H1 (cell line): ENCODE measurements at regions not wholly inside any gene's neighbourhood (a gene's known extent, or its start where the extent isn't known, plus 50 kb on each side); places are given as distances from the start of the nearest gene placed in this dataset.

ENCODE experiments used
- CTCF ChIA-PET: fragments of 300-600 bp; sonication (Branson Sonifier 250); formaldehyde crosslinking; loops from one replicate; lab custom pipeline; 2021; ENCODE audit not compliant: partially characterized antibody; lab: Charles Lee
- POLR2A ChIA-PET: fragments of 300-600 bp; sonication (Branson Sonifier 250); formaldehyde crosslinking; loops from one replicate; lab custom pipeline; 2021; ENCODE audit warnings: inconsistent platforms; ENCODE audit not compliant: partially characterized antibody; lab: Charles Lee
- DNase-seq, 2 experiments: peaks; one replicate each; pipeline versions ENCODE4 v3.0.0 to v3.0.0-alpha.2; 2010 to 2022; ENCODE audit warnings: low spot score in 2 of 2, low read depth in 1 of 2, mixed read lengths in 1 of 2
- FAIRE-seq: peaks from 2 replicates; lab custom pipeline; 2011; peaks lifted over from hg19 to GRCh38; lab: Jason Lieb, UNC
- H2AFZ ChIP-seq: 2 replicates; pipeline ENCODE4 v1.8.1; 2012; ENCODE audit warnings: low read length, inconsistent platforms
- H2AK5ac ChIP-seq: 2 replicates; pipeline ENCODE4 v1.6.1; 2013; ENCODE audit warnings: low read depth, low read length
- H2BK120ac ChIP-seq: replicated peaks from 2 replicates; pipeline ENCODE3; 2013; ENCODE audit warnings: low read depth, low read length, inconsistent platforms
- H2BK12ac ChIP-seq: 2 replicates; pipeline ENCODE4 v1.6.1; 2013; ENCODE audit warnings: low read depth, low read length
- H2BK15ac ChIP-seq: 2 replicates; pipeline ENCODE4 v1.6.1; 2013; ENCODE audit warnings: low read length
- H2BK20ac ChIP-seq: 2 replicates; pipeline ENCODE4 v1.6.1; 2013; ENCODE audit warnings: low read length
- H2BK5ac ChIP-seq: 2 replicates; pipeline ENCODE4 v1.6.1; 2013; ENCODE audit warnings: low read depth, low read length
- H3K14ac ChIP-seq: 2 replicates; pipeline ENCODE4 v1.6.1; 2013; ENCODE audit warnings: inconsistent platforms; ENCODE audit not compliant: insufficient read length
- H3K18ac ChIP-seq: 2 replicates; pipeline ENCODE4 v1.6.1; 2013; ENCODE audit warnings: low read length; ENCODE audit errors: extremely low read depth
- H3K23ac ChIP-seq: 2 replicates; pipeline ENCODE4 v1.6.1; 2013; ENCODE audit warnings: inconsistent platforms; ENCODE audit not compliant: insufficient read length
- H3K23me2 ChIP-seq: 2 replicates; pipeline ENCODE4 v1.6.1; 2013; ENCODE audit warnings: low read depth, low read length
- H3K27ac ChIP-seq: 2 replicates; pipeline ENCODE4 v1.6.1; 2011; ENCODE audit warnings: low read depth, low read length, inconsistent platforms
- H3K27me3 ChIP-seq, 4 experiments: replicated peaks in 1 of 4; 1 replicate in 1 of 4; 2 replicates in 3 of 4; pipeline versions ENCODE4 v1.6.1 to v1.8.1; 2011 to 2013; ENCODE audit warnings: low read length in 3 of 4, mild to moderate bottlenecking in 3 of 4, inconsistent platforms in 2 of 4, mixed read lengths in 2 of 4, moderate library complexity in 1 of 4; ENCODE audit not compliant: control insufficient read depth in 3 of 4, insufficient read depth in 3 of 4; ENCODE audit errors: extremely low read depth in 1 of 4
- H3K36me3 ChIP-seq, 4 experiments: 2 replicates each; pipeline versions ENCODE4 v1.6.1 to v1.8.1; 2011 to 2013; ENCODE audit warnings: mild to moderate bottlenecking in 4 of 4, low read length in 3 of 4, moderate library complexity in 2 of 4, control low read depth in 1 of 4, inconsistent platforms in 1 of 4; ENCODE audit not compliant: insufficient read depth in 4 of 4, control insufficient read depth in 2 of 4
- H3K4ac ChIP-seq: replicated peaks from 2 replicates; pipeline ENCODE3; 2013; ENCODE audit warnings: low read length, low read depth, mixed read lengths, inconsistent platforms; ENCODE audit not compliant: insufficient read length
- H3K4me1 ChIP-seq, 4 experiments: replicated peaks in 1 of 4; 1 replicate in 1 of 4; 2 replicates in 3 of 4; pipeline versions ENCODE4 v1.6.1 to v1.8.1; 2011 to 2013; ENCODE audit warnings: low read length in 3 of 4, inconsistent platforms in 2 of 4, mixed read lengths in 1 of 4; ENCODE audit not compliant: insufficient read depth in 4 of 4, control insufficient read depth in 3 of 4
- H3K4me2 ChIP-seq, 2 experiments: 2 replicates each; pipeline versions ENCODE4 v1.6.1 to v1.8.1; 2011 to 2013; ENCODE audit warnings: low read depth in 2 of 2, low read length in 2 of 2, control low read depth in 1 of 2, inconsistent platforms in 1 of 2, mild to moderate bottlenecking in 1 of 2; ENCODE audit not compliant: insufficient read depth in 1 of 2
- H3K4me3 ChIP-seq, 4 experiments: fragments of 200-600, 300-600 bp in 1 of 4; sonication (generic), shearing (Covaris generic), sonication (Bioruptor Twin) in 1 of 4; 2 replicates each; pipeline versions ENCODE4 v1.5.1 to v1.8.1; 2011 to 2016; ENCODE audit warnings: low read length in 4 of 4, low read depth in 3 of 4, control low read depth in 2 of 4, inconsistent platforms in 2 of 4, mild to moderate bottlenecking in 2 of 4, mixed read lengths in 1 of 4, moderate library complexity in 1 of 4; ENCODE audit not compliant: insufficient read depth in 2 of 4; ENCODE audit errors: extremely low read depth in 1 of 4
- H3K56ac ChIP-seq: replicated peaks from 2 replicates; pipeline ENCODE3; 2013; ENCODE audit warnings: low read depth, mild to moderate bottlenecking, mixed read lengths, low read length, inconsistent platforms; ENCODE audit not compliant: insufficient read length
- H3K79me1 ChIP-seq: 2 replicates; pipeline ENCODE4 v1.6.1; 2013; ENCODE audit warnings: low read depth, low read length, control low read depth
- H3K79me2 ChIP-seq, 2 experiments: 2 replicates each; pipeline versions ENCODE4 v1.6.1 to v1.8.1; 2012 to 2013; ENCODE audit warnings: low read length in 2 of 2, mild to moderate bottlenecking in 2 of 2, inconsistent platforms in 1 of 2; ENCODE audit not compliant: insufficient read depth in 2 of 2, control insufficient read depth in 1 of 2
- H3K9ac ChIP-seq, 4 experiments: replicated peaks in 1 of 4; 1 replicate in 1 of 4; 2 replicates in 3 of 4; pipeline versions ENCODE4 v1.6.1 to v1.8.1; 2011 to 2013; ENCODE audit warnings: low read depth in 3 of 4, low read length in 3 of 4, control low read depth in 2 of 4, mild to moderate bottlenecking in 2 of 4, moderate library complexity in 2 of 4, inconsistent platforms in 1 of 4; ENCODE audit errors: extremely low read depth in 1 of 4
- H3K9me3 ChIP-seq, 2 experiments: 2 replicates each; pipeline versions ENCODE4 v1.6.1 to v1.8.1; 2012 to 2013; ENCODE audit warnings: mild to moderate bottlenecking in 2 of 2, moderate library complexity in 2 of 2, control low read depth in 1 of 2, inconsistent platforms in 1 of 2, low read depth in 1 of 2, low read length in 1 of 2, mixed read lengths in 1 of 2; ENCODE audit not compliant: insufficient read depth in 2 of 2
- H4K20me1 ChIP-seq, 2 experiments: replicated peaks in 1 of 2; 2 replicates each; pipeline versions ENCODE3 to v1.8.1; 2011 to 2013; ENCODE audit warnings: inconsistent platforms in 2 of 2, low read length in 2 of 2, mild to moderate bottlenecking in 1 of 2; ENCODE audit not compliant: insufficient read depth in 2 of 2, control insufficient read depth in 1 of 2
- H4K5ac ChIP-seq: 2 replicates; pipeline ENCODE4 v1.6.1; 2013; ENCODE audit warnings: low read length, low read depth, mixed read lengths, inconsistent platforms; ENCODE audit not compliant: insufficient read length
- H4K8ac ChIP-seq: 2 replicates; pipeline ENCODE4 v1.8.0; 2013; ENCODE audit warnings: mild to moderate bottlenecking, moderate library complexity, low read length, inconsistent platforms; ENCODE audit not compliant: insufficient read depth; ENCODE audit errors: extremely low read depth
- H4K91ac ChIP-seq: replicated peaks from 2 replicates; pipeline ENCODE3; 2013; ENCODE audit warnings: low read length, mixed read lengths, inconsistent platforms; ENCODE audit not compliant: insufficient read length
- CBX5 ChIP-seq: fragments of 300-800, 300-1000 bp; sonication (generic); IDR thresholded peaks from 2 replicates; pipeline ENCODE4 v1.7.1; 2016; ENCODE audit warnings: antibody characterized with exemption, low read length, low read depth
- E2F6 ChIP-seq: IDR thresholded peaks from 2 replicates; pipeline ENCODE4 v1.6.1; 2012; ENCODE audit warnings: inconsistent platforms
- GTF2F1 ChIP-seq: IDR thresholded peaks from 2 replicates; pipeline ENCODE4 v1.6.1; 2012; ENCODE audit warnings: low read depth, low read length, improper control_type of control experiment, borderline replicate concordance
- HDAC6 ChIP-seq: IDR thresholded peaks from one replicate; pipeline ENCODE4 v1.7.1; 2012; ENCODE audit warnings: low read depth, mild to moderate bottlenecking, inconsistent platforms, low read length, moderate library complexity
- NRF1 ChIP-seq: IDR thresholded peaks from 2 replicates; pipeline ENCODE4 v1.6.1; 2011; ENCODE audit warnings: mild to moderate bottlenecking, low read depth, low read length, improper control_type of control experiment
- RAD21 ChIP-seq, 2 experiments: IDR thresholded peaks in 1 of 2; conservative IDR thresholded peaks in 1 of 2; 2 replicates each; pipeline ENCODE4 v1.6.1; 2011; ENCODE audit warnings: low read depth in 2 of 2, low read length in 2 of 2, improper control_type of control experiment in 1 of 2, inconsistent platforms in 1 of 2, mild to moderate bottlenecking in 1 of 2, moderate library complexity in 1 of 2
- RFX5 ChIP-seq: IDR thresholded peaks from 2 replicates; pipeline ENCODE4 v1.6.1; 2011; ENCODE audit warnings: low read depth, low read length, improper control_type of control experiment, borderline replicate concordance
- RXRA ChIP-seq: IDR thresholded peaks from 2 replicates; pipeline ENCODE4 v1.6.1; 2011; ENCODE audit warnings: low read depth, mild to moderate bottlenecking, low read length, moderate library complexity; ENCODE audit not compliant: insufficient read depth
- TBP ChIP-seq: IDR thresholded peaks from 2 replicates; pipeline ENCODE4 v1.6.1; 2011; ENCODE audit warnings: low read depth, low read length, improper control_type of control experiment
- YY1 ChIP-seq: IDR thresholded peaks from 2 replicates; pipeline ENCODE4 v1.6.1; 2011; ENCODE audit warnings: low read depth, mild to moderate bottlenecking, low read length
- WGBS, 2 experiments: shearing (Covaris generic) in 1 of 2; methylation state at CpG; one replicate each; pipeline versions ENCODE4 v1.1.6 to v1.1.7; 2013 to 2015; ENCODE audit warnings: low lambda C conversion rate in 2 of 2, mixed read lengths in 2 of 2, inconsistent platforms in 1 of 2, low coverage in 1 of 2, missing lambda C conversion rate in 1 of 2; ENCODE audit not compliant: insufficient replicate concordance in 2 of 2, insufficient coverage in 1 of 2, insufficient read length in 1 of 2; ENCODE audit errors: extremely low coverage in 1 of 2, missing lambda C conversion rate in 1 of 2; 5-methylcytosine and 5-hydroxymethylcytosine counted together

- H2AFZ ChIP-seq: no peak overlapping the region
- H3K23ac ChIP-seq: no peak overlapping the region
- H3K4ac ChIP-seq: no peak overlapping the region
- H3K36me3 ChIP-seq: no peaks in the 10 kb centered on the region
- no peak for DNase-seq
- no peak for TF ChIP-seq YY1
- no peak for TF ChIP-seq NRF1
- no peak for TF ChIP-seq RFX5
- no peak for TF ChIP-seq RAD21 (IDR thresholded peaks at IDR 0.05 in 1 of 2, conservative IDR thresholded peaks at IDR 0.05 in 1 of 2; ENCODE audit: low read depth in 2 of 2, low read length in 2 of 2)
- TF ChIP-seq TBP: no peak
- TF ChIP-seq RXRA: no peak
- no peak for TF ChIP-seq GTF2F1
- no peak for TF ChIP-seq E2F6
- no peak for TF ChIP-seq CBX5
- no peak for TF ChIP-seq HDAC6
- no peaks in the 10 kb centered on the region for H3K9me3 ChIP-seq
- no peak overlapping the region for H3K14ac ChIP-seq
- H2BK15ac ChIP-seq: no peak overlapping the region
- CTCF ChIA-PET: no interaction called here
- H4K20me1 ChIP-seq: no peaks in the 10 kb centered on the region
- no peak overlapping the region for H3K18ac ChIP-seq
- H2AK5ac ChIP-seq: no peak overlapping the region
- 80% methylated on average over 3 of the region's 3 CpGs; no CpG with 5 or more reads in 1 of the 2 experiments for WGBS, 2 experiments
- no peaks in the 10 kb centered on the region for H3K27me3 ChIP-seq
- H2BK5ac ChIP-seq: no peak overlapping the region
- no peak overlapping the region for H2BK12ac ChIP-seq
- H3K56ac ChIP-seq: no peak overlapping the region
- H3K9ac ChIP-seq: no peak overlapping the region
- POLR2A ChIA-PET: no interaction called here
- H4K5ac ChIP-seq: no peak overlapping the region
- H3K79me2 ChIP-seq: no peaks in the 10 kb centered on the region
- no peak overlapping the region for H2BK120ac ChIP-seq
- no peak overlapping the region for H3K4me2 ChIP-seq
- H4K91ac ChIP-seq: no peak overlapping the region
- no peak overlapping the region for H3K4me3 ChIP-seq
- no peaks in the 10 kb centered on the region for H3K23me2 ChIP-seq
- FAIRE-seq: no peak
- no peak overlapping the region for H2BK20ac ChIP-seq
- H3K79me1 ChIP-seq: no peaks in the 10 kb centered on the region
- H3K4me1 ChIP-seq: no peaks in the 10 kb centered on the region
- H4K8ac ChIP-seq: no peak overlapping the region
- H3K27ac ChIP-seq: no peak overlapping the region
These were observed 300.7 kb upstream of the ROBO1 start for GRCh38 chr3:80068459-80068858.
